ENCODE measurements at regions not wholly inside any gene's neighbourhood (a gene's known extent, or its start where the extent isn't known, plus 50 kb on each side); places are given as distances from the start of the nearest gene placed in this dataset.

GRCh38 chr5:161235569-161235968 lies 311.0 kb downstream of the GABRB2 start:
- in situ Hi-C loops (cut with HindIII; ENCODE audit: low sequenced_read_pairs): no loop called here

- in situ Hi-C loops (cut with HindIII; ENCODE audit: low sequenced_read_pairs): no loop called here
Observed at GRCh38 chr5:161233553-161233952, 313.0 kb downstream of the GABRB2 start.

GRCh38 chr5:161230221-161230620 lies 316.3 kb downstream of the GABRB2 start:
- in situ Hi-C loops (cut with HindIII; ENCODE audit: low sequenced_read_pairs): no loop called here

GRCh38 chr5:161219816-161220215 lies 326.7 kb downstream of the GABRB2 start:
- in situ Hi-C loops (cut with HindIII; ENCODE audit: low sequenced_read_pairs): no loop called here

GRCh38 chr5:161216877-161217276 lies 329.6 kb downstream of the GABRB2 start:
- in situ Hi-C loops (cut with HindIII; ENCODE audit: low sequenced_read_pairs): no loop called here

GRCh38 chr5:161212123-161212712 lies 334.3 kb downstream of the GABRB2 start:
- in situ Hi-C loops (cut with HindIII; ENCODE audit: low sequenced_read_pairs): no loop called here

GRCh38 chr5:161201558-161201957 lies 345.0 kb downstream of the GABRB2 start:
- in situ Hi-C loops (cut with HindIII; ENCODE audit: low sequenced_read_pairs): no loop called here

- in situ Hi-C loops (cut with HindIII; ENCODE audit: low sequenced_read_pairs): no loop called here
Observed at GRCh38 chr5:161190778-161191177, 338.8 kb upstream of the ATP10B start.

GRCh38 chr5:161190086-161190485 lies 338.1 kb upstream of the ATP10B start:
- in situ Hi-C loops (cut with HindIII; ENCODE audit: low sequenced_read_pairs): no loop called here

GRCh38 chr5:161189452-161189851 lies 337.4 kb upstream of the ATP10B start:
- in situ Hi-C loops (cut with HindIII; ENCODE audit: low sequenced_read_pairs): no loop called here

GRCh38 chr5:161183559-161183958 lies 331.5 kb upstream of the ATP10B start:
- in situ Hi-C loops (cut with HindIII; ENCODE audit: low sequenced_read_pairs): no loop called here

- in situ Hi-C loops (cut with HindIII; ENCODE audit: low sequenced_read_pairs): no loop called here
Observed at GRCh38 chr5:161176221-161176620, 324.2 kb upstream of the ATP10B start.

GRCh38 chr5:161169776-161170175 lies 317.8 kb upstream of the ATP10B start:
- in situ Hi-C loops (cut with HindIII; ENCODE audit: low sequenced_read_pairs): no loop called here

GRCh38 chr5:161167016-161167767 lies 315.2 kb upstream of the ATP10B start:
- in situ Hi-C loops (cut with HindIII; ENCODE audit: low sequenced_read_pairs): no loop called here

GRCh38 chr5:161165998-161166660 lies 314.1 kb upstream of the ATP10B start:
- in situ Hi-C loops (cut with HindIII; ENCODE audit: low sequenced_read_pairs): no loop called here

GRCh38 chr5:161157925-161158324 lies 305.9 kb upstream of the ATP10B start:
- in situ Hi-C loops (cut with HindIII; ENCODE audit: low sequenced_read_pairs): no loop called here

- in situ Hi-C loops (cut with HindIII; ENCODE audit: low sequenced_read_pairs): no loop called here
Observed at GRCh38 chr5:161155451-161155850, 303.4 kb upstream of the ATP10B start.

- in situ Hi-C loops (cut with HindIII; ENCODE audit: low sequenced_read_pairs): no loop called here
Observed at GRCh38 chr5:161152415-161152940, 300.5 kb upstream of the ATP10B start.

- in situ Hi-C loops (cut with HindIII; ENCODE audit: low sequenced_read_pairs): no loop called here
Observed at GRCh38 chr5:161150441-161150988, 298.5 kb upstream of the ATP10B start.

- in situ Hi-C loops (cut with HindIII; ENCODE audit: low sequenced_read_pairs): no loop called here
Observed at GRCh38 chr5:161149078-161149477, 297.1 kb upstream of the ATP10B start.

- in situ Hi-C loops (cut with HindIII; ENCODE audit: low sequenced_read_pairs): no loop called here
Observed at GRCh38 chr5:161138751-161139455, 286.9 kb upstream of the ATP10B start.

Measured in DLD1 (cell line).